ENCODE measurements at regions not wholly inside any gene's neighbourhood (a gene's known extent, or its start where the extent isn't known, plus 50 kb on each side); places are given as distances from the start of the nearest gene placed in this dataset.

DNA sequence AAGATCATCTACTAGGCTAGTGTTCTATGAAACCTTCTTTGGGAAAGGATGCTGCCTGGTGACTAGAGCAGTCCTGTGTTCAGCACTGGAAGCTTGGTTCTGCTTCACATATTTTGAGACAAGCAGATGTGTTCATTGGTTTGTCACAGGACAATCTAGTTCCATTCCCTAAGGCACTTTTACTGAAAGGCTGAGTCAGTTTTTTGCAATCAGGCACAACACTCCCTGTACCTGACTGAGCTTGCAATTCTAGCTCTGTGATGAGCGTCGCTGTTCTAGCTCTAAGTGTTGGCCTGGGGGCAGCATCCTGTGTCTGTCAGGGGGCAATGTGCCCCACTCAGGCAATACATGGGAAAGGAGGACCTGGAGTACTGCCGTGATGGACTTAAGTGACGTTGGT lies 144.4 kb downstream of the CAND1 start:
- no peak overlapping the region for H3K27ac ChIP-seq (ENCODE audit: insufficient read depth, low read depth, low read length)
- H2AFZ ChIP-seq (ENCODE audit: low read depth, low read length): no peak overlapping the region
- FAIRE-seq: no peak
- H3K9me3 ChIP-seq (replicated peaks; ENCODE audit: control insufficient read depth, insufficient read depth, low read length): no peaks in the 10 kb centered on the region
- H3K4me1 ChIP-seq (ENCODE audit: control insufficient read depth, extremely low read depth, insufficient read depth, low read length): no peaks in the 10 kb centered on the region
- no peak overlapping the region for H3K9ac ChIP-seq (replicated peaks; ENCODE audit: extremely low read depth, insufficient read depth, low read length)
- no peak overlapping the region for H3K4me3 ChIP-seq (replicated peaks in 1 of 3; ENCODE audit: insufficient read depth in 1 of 3, low read depth in 1 of 3, low read length in 3 of 3)
- CTCF ChIA-PET: interaction anchor here (1.4 kb wide), 1 partner anchor 57 kb away, joined by 4 read pairs; no protein-coding TSS in a partner anchor
- H3K79me2 ChIP-seq (ENCODE audit: control insufficient read depth, insufficient read depth, low read length): no peaks in the 10 kb centered on the region
- no peak for DNase-seq (ENCODE audit: low read depth, low spot score)
- POLR2A ChIA-PET: no interaction called here
- H4K20me1 ChIP-seq (replicated peaks; ENCODE audit: control insufficient read depth, extremely low read depth, insufficient read depth, low read length): no peaks in the 10 kb centered on the region
- intact Hi-C loops (cut with micrococcal nuclease) (no loop called here), dilution Hi-C loops (cut with MboI; ENCODE audit: extremely low pct_ligation_motif_present, low sequenced_read_pairs) (no loop called here)
- no peaks in the 10 kb centered on the region for H3K9me1 ChIP-seq (replicated peaks; ENCODE audit: control insufficient read depth, extremely low read depth, insufficient read depth, low read length)
- H3K4me2 ChIP-seq (ENCODE audit: insufficient read depth, low read length): no peak overlapping the region
- H3K27me3 ChIP-seq (ENCODE audit: control insufficient read depth in 2 of 2, insufficient read depth in 2 of 2, low read length in 2 of 2): no peaks in the 10 kb centered on the region
- H3K36me3 ChIP-seq (ENCODE audit: control insufficient read depth in 2 of 2, extremely low read depth in 1 of 2, insufficient read depth in 2 of 2, low read length in 2 of 2): no peaks in the 10 kb centered on the region
- BruUV-seq (replicated peaks): no TSS peak
- TF ChIP-seq CTCF (IDR thresholded peaks at IDR 0.05; ENCODE audit: extremely low read depth in 1 of 2, insufficient read depth in 1 of 2, low read depth in 1 of 2, low read length in 2 of 2) (no peak), MYC (IDR thresholded peaks at IDR 0.05; ENCODE audit: low read depth, low read length) (no peak)

GRCh38 chr12:67414011-67414715 lies 145.0 kb downstream of the CAND1 start:
- DNase-seq (ENCODE audit: low read depth, low spot score) (no peak), FAIRE-seq (no peak)
- POLR2A ChIA-PET: no interaction called here
- Histone ChIP-seq H3K9ac (replicated peaks; ENCODE audit: extremely low read depth, insufficient read depth, low read length) (no peak overlapping the region), H3K36me3 (ENCODE audit: control insufficient read depth in 2 of 2, extremely low read depth in 1 of 2, insufficient read depth in 2 of 2, low read length in 2 of 2) (no peaks in the 10 kb centered on the region), H4K20me1 (replicated peaks; ENCODE audit: control insufficient read depth, extremely low read depth, insufficient read depth, low read length) (no peaks in the 10 kb centered on the region), H3K4me1 (ENCODE audit: control insufficient read depth, extremely low read depth, insufficient read depth, low read length) (no peaks in the 10 kb centered on the region), H2AFZ (ENCODE audit: low read depth, low read length) (no peak overlapping the region), H3K27me3 (ENCODE audit: control insufficient read depth in 2 of 2, insufficient read depth in 2 of 2, low read length in 2 of 2) (no peaks in the 10 kb centered on the region), H3K27ac (ENCODE audit: insufficient read depth, low read depth, low read length) (no peak overlapping the region), H3K4me2 (ENCODE audit: insufficient read depth, low read length) (no peak overlapping the region), H3K9me3 (replicated peaks; ENCODE audit: control insufficient read depth, insufficient read depth, low read length) (no peaks in the 10 kb centered on the region), H3K9me1 (replicated peaks; ENCODE audit: control insufficient read depth, extremely low read depth, insufficient read depth, low read length) (no peaks in the 10 kb centered on the region), H3K79me2 (ENCODE audit: control insufficient read depth, insufficient read depth, low read length) (no peaks in the 10 kb centered on the region), H3K4me3 (replicated peaks in 1 of 3; ENCODE audit: insufficient read depth in 1 of 3, low read depth in 1 of 3, low read length in 3 of 3) (no peak overlapping the region)
- CTCF ChIA-PET: interaction anchor here (1.4 kb wide), 1 partner anchor 58 kb away, joined by 4 read pairs; no protein-coding TSS in a partner anchor
- TF ChIP-seq MYC (IDR thresholded peaks at IDR 0.05; ENCODE audit: low read depth, low read length) (no peak), GATA2 (IDR thresholded peaks at IDR 0.05; ENCODE audit: insufficient read depth, insufficient read length, low read depth, low read length) (no peak), FOS (IDR thresholded peaks at IDR 0.05; ENCODE audit: borderline replicate concordance, insufficient read depth, low read length) (no peak), POLR2AphosphoS5 (IDR thresholded peaks at IDR 0.05; ENCODE audit: insufficient read depth, low read depth, low read length) (no peak), POLR2A (IDR thresholded peaks at IDR 0.05; ENCODE audit: low read depth, low read length) (no peak), JUN (IDR thresholded peaks at IDR 0.05; ENCODE audit: borderline replicate concordance, insufficient read depth, insufficient read length, low read depth) (no peak), EZH2 (IDR thresholded peaks at IDR 0.05; ENCODE audit: borderline replicate concordance, low read depth, low read length, severe bottlenecking) (no peak), MAX (IDR thresholded peaks at IDR 0.05; ENCODE audit: insufficient read depth, insufficient read length) (no peak), CTCF (IDR thresholded peaks at IDR 0.05; ENCODE audit: extremely low read depth in 1 of 2, insufficient read depth in 1 of 2, low read depth in 1 of 2, low read length in 2 of 2) (no peak)
- intact Hi-C loops (cut with micrococcal nuclease): no loop called here
- dilution Hi-C loops (cut with MboI; ENCODE audit: extremely low pct_ligation_motif_present, low sequenced_read_pairs): no loop called here
- BruUV-seq (replicated peaks): no TSS peak
